Tibial nerve (tissue), 4 donors: ENCODE measurements at regions not wholly inside any gene's neighbourhood (a gene's known extent, or its start where the extent isn't known, plus 50 kb on each side); places are given as distances from the start of the nearest gene placed in this dataset.

Source experiments
- EP300 ChIP-seq, 2 donors: sonication (generic); formaldehyde crosslinking; IDR thresholded peaks; one replicate each; pipeline ENCODE4 v1.6.1; 2017; ENCODE audit warnings: antibody characterized with exemption in 2 of 2, mild to moderate bottlenecking in 1 of 2
- POLR2A ChIP-seq, 2 donors: fragments of 450-650 bp; IDR thresholded peaks; one replicate each; pipeline ENCODE4 v1.6.1; 2017; ENCODE audit warnings: antibody characterized with exemption in 2 of 2, mild to moderate bottlenecking in 2 of 2, moderate library complexity in 2 of 2
- TF ChIP-seq, protein P1 (sequence below), 5 experiments: fragments of 200-600 bp in 3 of 5; fragments of 450-650 bp in 2 of 5; sonication (generic) in 3 of 5; IDR thresholded peaks; one replicate each; pipeline ENCODE4 v1.5.1; 2016 to 2019; ENCODE audit warnings: antibody characterized with exemption in 5 of 5, mild to moderate bottlenecking in 3 of 5, moderate library complexity in 2 of 5

- TF ChIP-seq, protein P1, sequence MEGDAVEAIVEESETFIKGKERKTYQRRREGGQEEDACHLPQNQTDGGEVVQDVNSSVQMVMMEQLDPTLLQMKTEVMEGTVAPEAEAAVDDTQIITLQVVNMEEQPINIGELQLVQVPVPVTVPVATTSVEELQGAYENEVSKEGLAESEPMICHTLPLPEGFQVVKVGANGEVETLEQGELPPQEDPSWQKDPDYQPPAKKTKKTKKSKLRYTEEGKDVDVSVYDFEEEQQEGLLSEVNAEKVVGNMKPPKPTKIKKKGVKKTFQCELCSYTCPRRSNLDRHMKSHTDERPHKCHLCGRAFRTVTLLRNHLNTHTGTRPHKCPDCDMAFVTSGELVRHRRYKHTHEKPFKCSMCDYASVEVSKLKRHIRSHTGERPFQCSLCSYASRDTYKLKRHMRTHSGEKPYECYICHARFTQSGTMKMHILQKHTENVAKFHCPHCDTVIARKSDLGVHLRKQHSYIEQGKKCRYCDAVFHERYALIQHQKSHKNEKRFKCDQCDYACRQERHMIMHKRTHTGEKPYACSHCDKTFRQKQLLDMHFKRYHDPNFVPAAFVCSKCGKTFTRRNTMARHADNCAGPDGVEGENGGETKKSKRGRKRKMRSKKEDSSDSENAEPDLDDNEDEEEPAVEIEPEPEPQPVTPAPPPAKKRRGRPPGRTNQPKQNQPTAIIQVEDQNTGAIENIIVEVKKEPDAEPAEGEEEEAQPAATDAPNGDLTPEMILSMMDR (IDR thresholded peaks at IDR 0.05) = no peak
- TF ChIP-seq EP300 (IDR thresholded peaks at IDR 0.05) (no peak), POLR2A (IDR thresholded peaks at IDR 0.05) (no peak)
Observed at GRCh38 chr3:94665922-94666321, 603.1 kb downstream of the NSUN3 start.
